ENCODE measurements at regions not wholly inside any gene's neighbourhood (a gene's known extent, or its start where the extent isn't known, plus 50 kb on each side); places are given as distances from the start of the nearest gene placed in this dataset.
"Not testable (repeated sequence)": the region's sequence is repeated elsewhere in the genome, so short reads cannot be mapped to it uniquely, and the experiment has no call there.

GRCh38 chr7:156369929-156370328 lies 270.6 kb upstream of the RNF32 start:
- not testable (repeated sequence) for DNase-seq

- no peak for DNase-seq
These were observed 272.3 kb upstream of the RNF32 start for GRCh38 chr7:156368053-156368843.

- no peak for DNase-seq
These were observed 276.8 kb upstream of the RNF32 start for GRCh38 chr7:156363751-156364150.

GRCh38 chr7:156360835-156361234 lies 279.7 kb upstream of the RNF32 start:
- no peak for DNase-seq

- DNase-seq = no peak
These were observed 284.0 kb upstream of the RNF32 start for GRCh38 chr7:156356551-156356950.

- DNase-seq = no peak
These were observed 287.2 kb upstream of the RNF32 start for GRCh38 chr7:156353352-156353751.

GRCh38 chr7:156347703-156348248 lies 292.8 kb upstream of the RNF32 start:
- DNase-seq = not testable (repeated sequence)

GRCh38 chr7:156347132-156347531 lies 293.4 kb upstream of the RNF32 start:
- no peak for DNase-seq

- no peak for DNase-seq
These were observed 296.0 kb upstream of the RNF32 start for GRCh38 chr7:156344595-156344994.

GRCh38 chr7:156334636-156335035 lies 305.9 kb upstream of the RNF32 start:
- no peak for DNase-seq

GRCh38 chr7:156327916-156328315 lies 312.7 kb upstream of the RNF32 start:
- DNase-seq = no peak

GRCh38 chr7:156327474-156327873 lies 313.1 kb upstream of the RNF32 start:
- no peak for DNase-seq

- DNase-seq = no peak
These were observed 316.4 kb upstream of the RNF32 start for GRCh38 chr7:156324201-156324600.

- DNase-seq = not testable (repeated sequence)
These were observed 319.1 kb upstream of the RNF32 start for GRCh38 chr7:156321430-156321829.

GRCh38 chr7:156318926-156319325 lies 321.6 kb upstream of the RNF32 start:
- no peak for DNase-seq

GRCh38 chr7:156318426-156318825 lies 322.1 kb upstream of the RNF32 start:
- no peak for DNase-seq

- DNase-seq = no peak
These were observed 331.5 kb upstream of the RNF32 start for GRCh38 chr7:156309016-156309620.

GRCh38 chr7:156307193-156307592 lies 333.4 kb upstream of the RNF32 start:
- no peak for DNase-seq

GRCh38 chr7:156305351-156305750 lies 335.2 kb upstream of the RNF32 start:
- DNase-seq = no peak

- DNase-seq = no peak
These were observed 357.8 kb upstream of the RNF32 start for GRCh38 chr7:156282816-156283215.

- DNase-seq = no peak
These were observed 360.9 kb upstream of the RNF32 start for GRCh38 chr7:156279635-156280034.

GRCh38 chr7:156275292-156275691 lies 365.3 kb upstream of the RNF32 start:
- no peak for DNase-seq

- DNase-seq = no peak
These were observed 366.0 kb upstream of the RNF32 start for GRCh38 chr7:156274557-156274956.

GRCh38 chr7:156261581-156261980 lies 379.0 kb upstream of the RNF32 start:
- DNase-seq = no peak

Measured in CD4-positive, alpha-beta T cell treated with Interleukin-1 beta for 1 hour (primary cell).